ENCODE measurements at regions not wholly inside any gene's neighbourhood (a gene's known extent, or its start where the extent isn't known, plus 50 kb on each side); places are given as distances from the start of the nearest gene placed in this dataset.

- Histone ChIP-seq H4K20me1 (ENCODE audit: insufficient read depth, low read length) (no peaks in the 10 kb centered on the region), H2AFZ (ENCODE audit: low read depth, low read length) (no peak overlapping the region), H3K9ac (ENCODE audit: low read depth, low read length) (no peak overlapping the region), H3K9me3 (ENCODE audit: insufficient read depth, low read length, severe bottlenecking) (no peaks in the 10 kb centered on the region), H3K4me3 (ENCODE audit: low read depth in 1 of 2, low read length in 2 of 2) (no peak overlapping the region), H3K4me1 (ENCODE audit: insufficient read depth, low read length) (no peaks in the 10 kb centered on the region), H3K79me2 (ENCODE audit: insufficient read depth, low read length) (no peaks in the 10 kb centered on the region), H3K36me3 (ENCODE audit: insufficient read depth, low read length) (no peaks in the 10 kb centered on the region), H3K27ac (ENCODE audit: low read length) (no peak overlapping the region), H3K4me2 (ENCODE audit: insufficient read depth, low read length) (no peak overlapping the region), H3K27me3 (ENCODE audit: insufficient read depth, low read length, poor library complexity) (no peaks in the 10 kb centered on the region)
- DNase-seq (no peak), ATAC-seq (ENCODE audit: insufficient read depth, low read depth) (no peak)
- TF ChIP-seq CTCF (IDR thresholded peaks at IDR 0.05; ENCODE audit: borderline replicate concordance, extremely low read depth, low read length, poor library complexity, severe bottlenecking): no peak
- TF ChIP-seq EZH2 (IDR thresholded peaks at IDR 0.05; ENCODE audit: borderline replicate concordance, low read depth, low read length, severe bottlenecking): no peak
These were observed 661.7 kb upstream of the SLITRK1 start for GRCh38 chr13:84543962-84544361.

- no peaks in the 10 kb centered on the region for H3K79me2 ChIP-seq (ENCODE audit: insufficient read depth, low read length)
- H3K9me3 ChIP-seq (ENCODE audit: insufficient read depth, low read length, severe bottlenecking): no peaks in the 10 kb centered on the region
- H3K27me3 ChIP-seq (ENCODE audit: insufficient read depth, low read length, poor library complexity): no peaks in the 10 kb centered on the region
- no peak overlapping the region for H3K4me2 ChIP-seq (ENCODE audit: insufficient read depth, low read length)
- H4K20me1 ChIP-seq (ENCODE audit: insufficient read depth, low read length): no peaks in the 10 kb centered on the region
- H3K36me3 ChIP-seq (ENCODE audit: insufficient read depth, low read length): no peaks in the 10 kb centered on the region
- 0 out of 2 replicates have a peak overlapping the region, but pooled peaks have one; percentile 27 for H2AFZ ChIP-seq (ENCODE audit: low read depth, low read length)
- TF ChIP-seq EZH2 (IDR thresholded peaks at IDR 0.05; ENCODE audit: borderline replicate concordance, low read depth, low read length, severe bottlenecking) (no peak), CTCF (IDR thresholded peaks at IDR 0.05; ENCODE audit: borderline replicate concordance, extremely low read depth, low read length, poor library complexity, severe bottlenecking) (no peak)
- DNase-seq (no peak), ATAC-seq (ENCODE audit: insufficient read depth, low read depth) (no peak)
- no peak overlapping the region for H3K9ac ChIP-seq (ENCODE audit: low read depth, low read length)
- H3K4me3 ChIP-seq (ENCODE audit: low read depth in 1 of 2, low read length in 2 of 2): no peak overlapping the region
- no peak overlapping the region for H3K27ac ChIP-seq (ENCODE audit: low read length)
- no peaks in the 10 kb centered on the region for H3K4me1 ChIP-seq (ENCODE audit: insufficient read depth, low read length)
These were observed 660.1 kb upstream of the SLITRK1 start for GRCh38 chr13:84542348-84542747.

DNA sequence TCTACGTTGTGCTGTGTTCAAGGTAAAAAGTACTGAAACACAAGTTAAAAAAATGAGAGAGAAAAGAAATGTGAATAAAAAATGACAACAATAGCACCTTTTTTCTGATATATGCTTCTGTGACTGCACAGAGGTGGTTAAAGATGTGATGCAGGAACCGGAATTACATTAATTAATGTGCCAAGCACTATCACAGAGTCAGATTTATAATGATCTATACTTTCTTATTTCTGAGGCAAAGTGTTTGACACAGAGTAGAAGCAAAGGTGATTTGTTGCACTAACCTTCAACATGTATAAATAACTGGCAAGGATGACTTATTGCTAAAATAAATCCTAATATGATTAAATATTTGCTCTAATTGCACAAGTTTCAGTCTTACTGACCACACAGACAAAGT is 654.6 kb upstream of the SLITRK1 start:
- Histone ChIP-seq H4K20me1 (ENCODE audit: insufficient read depth, low read length) (no peaks in the 10 kb centered on the region), H3K4me1 (ENCODE audit: insufficient read depth, low read length) (no peaks in the 10 kb centered on the region), H3K4me2 (ENCODE audit: insufficient read depth, low read length) (no peak overlapping the region), H3K9ac (ENCODE audit: low read depth, low read length) (no peak overlapping the region), H3K36me3 (ENCODE audit: insufficient read depth, low read length) (no peaks in the 10 kb centered on the region), H2AFZ (ENCODE audit: low read depth, low read length) (no peak overlapping the region), H3K27me3 (ENCODE audit: insufficient read depth, low read length, poor library complexity) (no peaks in the 10 kb centered on the region), H3K9me3 (ENCODE audit: insufficient read depth, low read length, severe bottlenecking) (no peaks in the 10 kb centered on the region), H3K79me2 (ENCODE audit: insufficient read depth, low read length) (no peaks in the 10 kb centered on the region), H3K4me3 (ENCODE audit: low read depth in 1 of 2, low read length in 2 of 2) (no peak overlapping the region), H3K27ac (ENCODE audit: low read length) (no peak overlapping the region)
- DNase-seq (no peak), ATAC-seq (ENCODE audit: insufficient read depth, low read depth) (no peak)
- TF ChIP-seq CTCF (IDR thresholded peaks at IDR 0.05; ENCODE audit: borderline replicate concordance, extremely low read depth, low read length, poor library complexity, severe bottlenecking): no peak
- TF ChIP-seq EZH2 (IDR thresholded peaks at IDR 0.05; ENCODE audit: borderline replicate concordance, low read depth, low read length, severe bottlenecking): no peak
